ENCODE measurements at regions not wholly inside any gene's neighbourhood (a gene's known extent, or its start where the extent isn't known, plus 50 kb on each side); places are given as distances from the start of the nearest gene placed in this dataset.

GRCh38 chr4:163582703-163583102 lies 88.2 kb downstream of the TMA16 start:
- no peak overlapping the region for H3K4me3 ChIP-seq (ENCODE audit: low read depth, low read length)
- TF ChIP-seq CTCF (conservative IDR thresholded peaks at IDR 0.05; ENCODE audit: low read depth, low read length): no peak
- DNase-seq (ENCODE audit: low read depth): no peak

GRCh38 chr4:163587867-163588266 lies 93.4 kb downstream of the TMA16 start:
- DNase-seq (ENCODE audit: low read depth): peak; percentile 1
- no peak overlapping the region for H3K4me3 ChIP-seq (ENCODE audit: low read depth, low read length)
- peak; percentile 24 for TF ChIP-seq CTCF (conservative IDR thresholded peaks at IDR 0.05; ENCODE audit: low read depth, low read length)

GRCh38 chr4:163588532-163588931 lies 94.0 kb downstream of the TMA16 start:
- no peak for TF ChIP-seq CTCF (conservative IDR thresholded peaks at IDR 0.05; ENCODE audit: low read depth, low read length)
- DNase-seq (ENCODE audit: low read depth): no peak
- H3K4me3 ChIP-seq (ENCODE audit: low read depth, low read length): no peak overlapping the region

GRCh38 chr4:163590103-163590502 lies 95.6 kb downstream of the TMA16 start:
- no peak for DNase-seq (ENCODE audit: low read depth)
- TF ChIP-seq CTCF (conservative IDR thresholded peaks at IDR 0.05; ENCODE audit: low read depth, low read length): no peak
- H3K4me3 ChIP-seq (ENCODE audit: low read depth, low read length): no peak overlapping the region

- no peak for TF ChIP-seq CTCF (conservative IDR thresholded peaks at IDR 0.05; ENCODE audit: low read depth, low read length)
- no peak overlapping the region for H3K4me3 ChIP-seq (ENCODE audit: low read depth, low read length)
- DNase-seq (ENCODE audit: low read depth): no peak
Observed at GRCh38 chr4:163590619-163591264, 96.3 kb downstream of the TMA16 start.

- no peak for TF ChIP-seq CTCF (conservative IDR thresholded peaks at IDR 0.05; ENCODE audit: low read depth, low read length)
- DNase-seq (ENCODE audit: low read depth): no peak
- H3K4me3 ChIP-seq (ENCODE audit: low read depth, low read length): no peak overlapping the region
Observed at GRCh38 chr4:163591614-163592020, 97.1 kb downstream of the TMA16 start.

GRCh38 chr4:163592212-163592611 lies 97.7 kb downstream of the TMA16 start:
- H3K4me3 ChIP-seq (ENCODE audit: low read depth, low read length): no peak overlapping the region
- DNase-seq (ENCODE audit: low read depth): no peak
- TF ChIP-seq CTCF (conservative IDR thresholded peaks at IDR 0.05; ENCODE audit: low read depth, low read length): no peak
